ENCODE measurements at regions not wholly inside any gene's neighbourhood (a gene's known extent, or its start where the extent isn't known, plus 50 kb on each side); places are given as distances from the start of the nearest gene placed in this dataset.

GRCh38 chr12:91813701-91814100 lies 331.9 kb downstream of the BTG1 start:
- DNase-seq (ENCODE audit: low read depth in 2 of 2, low spot score in 1 of 2), result no peak

DNA sequence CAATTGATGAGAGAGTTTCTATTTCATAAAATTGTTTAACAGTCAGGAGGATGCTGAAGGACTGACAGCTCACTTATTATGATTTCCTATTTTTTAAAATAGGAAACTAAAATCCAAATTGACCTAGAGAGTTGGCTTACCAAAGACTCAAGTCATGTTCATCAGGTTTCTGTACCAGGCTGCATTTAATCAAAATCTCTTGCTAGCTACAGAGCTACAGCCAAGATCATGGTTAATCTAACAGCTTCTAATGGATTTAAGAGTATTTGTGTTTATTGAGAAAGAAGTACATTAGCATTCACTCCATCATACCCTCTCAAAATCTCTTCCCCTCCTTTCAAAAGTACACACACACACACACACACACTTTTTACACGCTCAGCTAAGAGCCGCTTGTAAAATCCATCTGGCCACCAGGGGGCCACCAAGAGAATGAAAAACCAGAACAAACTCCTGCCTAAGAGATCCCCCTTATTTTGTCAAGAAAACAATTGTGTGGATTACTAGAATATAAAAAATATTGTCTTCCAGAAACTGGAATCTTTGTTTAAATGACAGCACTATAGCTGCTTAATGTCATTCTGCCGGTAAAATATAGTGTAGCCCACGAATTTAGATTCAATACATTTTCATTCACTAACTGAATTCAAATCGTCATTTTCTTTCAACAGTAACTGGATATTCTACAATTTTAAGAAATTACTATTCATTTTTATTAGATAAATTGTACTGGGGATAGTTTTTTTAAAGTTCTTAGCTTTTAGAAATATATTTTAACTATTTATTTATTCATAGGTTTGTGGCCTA lies 334.0 kb downstream of the BTG1 start:
- peak; percentile 53 to 70 for DNase-seq (ENCODE audit: low read depth in 2 of 2, low spot score in 1 of 2)

DNA sequence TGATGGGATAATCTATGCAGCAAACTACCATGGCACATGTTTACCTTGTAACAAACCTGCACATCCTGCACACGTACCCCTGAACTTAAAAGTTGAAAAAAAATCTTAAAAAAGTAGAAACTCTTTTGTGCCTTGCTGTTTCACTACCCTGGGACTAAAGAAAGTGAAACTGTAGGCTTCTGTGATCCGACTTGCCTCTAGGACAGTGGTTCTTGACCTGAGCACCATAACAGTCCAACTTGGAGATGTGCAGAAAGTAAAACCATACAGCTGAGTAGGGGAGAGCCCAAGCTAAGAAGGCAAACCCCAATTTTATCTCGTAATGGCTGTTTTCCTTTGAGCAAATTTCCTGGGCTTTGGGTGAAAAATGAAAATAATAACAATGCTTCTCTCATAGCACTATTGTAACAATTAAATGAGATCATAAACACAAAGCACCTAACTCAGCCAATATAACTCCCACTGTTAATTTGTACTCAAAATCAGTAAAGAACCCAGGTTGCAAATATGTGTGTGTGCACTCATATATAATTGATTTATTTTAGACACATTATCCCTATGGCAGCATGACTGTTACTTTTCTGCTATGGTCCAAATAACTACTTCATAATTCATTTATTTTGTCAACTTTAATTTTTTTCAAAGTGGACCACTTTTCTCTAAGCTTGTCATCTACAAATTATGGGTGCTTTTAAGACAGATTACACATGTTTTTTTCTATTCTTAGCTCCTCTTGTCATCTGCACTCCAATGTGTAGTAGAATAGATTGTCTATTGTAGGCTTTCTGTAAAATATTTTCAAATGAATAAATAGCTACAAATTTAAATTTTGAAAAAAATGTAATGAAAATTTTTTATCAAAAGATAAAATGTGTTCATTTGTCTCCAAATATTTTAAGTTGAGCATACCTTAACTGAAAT lies 334.9 kb downstream of the BTG1 start:
- no peak for DNase-seq (ENCODE audit: low read depth in 2 of 2, low spot score in 1 of 2)

DNA sequence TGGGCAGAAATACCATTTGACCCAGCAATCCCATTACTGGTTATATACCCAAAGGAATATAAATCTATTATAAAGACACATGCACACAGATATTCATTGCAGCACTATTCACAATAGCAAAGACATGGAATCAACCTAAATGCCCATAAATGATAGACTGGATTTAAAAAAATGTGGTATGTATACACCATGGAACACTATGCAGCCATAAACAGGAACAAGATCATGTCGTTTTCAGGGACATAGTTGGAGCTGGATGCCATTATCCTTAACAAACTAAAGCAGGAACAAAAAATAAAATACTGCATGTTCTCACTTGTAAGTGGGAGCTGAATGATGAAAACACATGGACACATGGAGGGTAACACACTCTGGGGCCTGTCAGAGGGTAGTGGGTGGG lies 335.6 kb downstream of the BTG1 start:
- no peak for DNase-seq (ENCODE audit: low read depth in 2 of 2, low spot score in 1 of 2)

DNA sequence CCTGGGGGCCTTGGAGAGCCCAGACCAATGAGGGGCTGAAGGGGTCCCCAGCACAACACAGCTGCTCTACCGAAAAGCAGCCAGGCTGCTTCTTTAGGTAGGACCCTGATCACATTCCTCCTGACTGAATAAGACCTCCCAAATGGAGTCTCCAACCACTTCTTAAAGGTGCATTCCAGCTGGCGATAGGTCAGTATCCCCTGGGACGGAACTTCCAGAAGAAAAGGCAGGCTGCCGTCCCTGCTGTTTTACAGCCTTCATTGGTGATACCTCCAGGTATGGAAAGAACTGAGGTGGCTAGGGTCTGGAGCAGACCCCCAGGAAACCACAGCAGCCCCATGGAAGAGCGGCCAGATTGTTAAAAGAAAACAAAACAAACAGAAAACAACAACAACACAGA lies 340.6 kb downstream of the BTG1 start:
- DNase-seq (ENCODE audit: low read depth in 2 of 2, low spot score in 1 of 2), result no peak

DNA sequence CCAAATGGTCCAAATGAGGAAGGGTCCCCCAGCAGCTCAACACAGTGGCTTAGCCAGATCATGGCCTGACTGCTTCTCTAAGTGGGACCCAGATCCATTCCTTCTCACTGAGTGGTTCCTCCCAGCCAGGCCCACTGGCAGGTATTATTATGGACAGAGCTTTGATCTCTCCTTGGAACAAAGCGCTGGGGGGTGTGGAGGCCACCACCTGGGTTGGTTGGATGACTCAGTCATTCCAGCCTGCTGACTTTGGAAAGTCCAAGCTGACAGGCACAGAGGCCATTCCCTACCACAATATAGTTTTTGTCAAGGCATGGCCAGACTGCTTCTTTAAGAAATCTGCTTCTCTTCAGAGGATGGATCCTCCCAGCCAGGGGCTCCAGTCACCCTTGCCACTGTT lies 341.1 kb downstream of the BTG1 start:
- DNase-seq (ENCODE audit: low read depth in 2 of 2, low spot score in 1 of 2), result no peak

- no peak for DNase-seq (ENCODE audit: low read depth in 2 of 2, low spot score in 1 of 2)
These were observed 344.6 kb downstream of the BTG1 start for GRCh38 chr12:91801048-91801447.

DNA sequence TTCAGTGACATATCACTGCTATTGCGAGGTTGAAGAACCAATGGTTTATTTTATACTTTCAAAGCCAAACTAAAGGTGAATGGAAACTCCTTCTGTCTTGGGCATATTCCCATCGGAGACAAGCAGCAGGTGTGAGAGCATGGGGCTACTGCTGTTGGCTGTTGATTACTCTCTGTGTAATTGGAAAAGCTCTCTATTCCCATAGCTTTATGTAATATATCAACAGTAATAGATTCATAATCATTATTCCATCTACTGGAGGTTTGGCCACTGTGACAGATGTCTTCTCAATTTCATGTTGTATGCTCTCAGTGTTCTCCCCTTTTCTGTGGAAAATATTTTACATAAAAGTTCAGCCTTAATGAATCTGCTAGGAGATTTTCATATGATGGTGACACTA lies 352.0 kb downstream of the BTG1 start:
- no peak for DNase-seq (ENCODE audit: low read depth in 2 of 2, low spot score in 1 of 2)

DNA sequence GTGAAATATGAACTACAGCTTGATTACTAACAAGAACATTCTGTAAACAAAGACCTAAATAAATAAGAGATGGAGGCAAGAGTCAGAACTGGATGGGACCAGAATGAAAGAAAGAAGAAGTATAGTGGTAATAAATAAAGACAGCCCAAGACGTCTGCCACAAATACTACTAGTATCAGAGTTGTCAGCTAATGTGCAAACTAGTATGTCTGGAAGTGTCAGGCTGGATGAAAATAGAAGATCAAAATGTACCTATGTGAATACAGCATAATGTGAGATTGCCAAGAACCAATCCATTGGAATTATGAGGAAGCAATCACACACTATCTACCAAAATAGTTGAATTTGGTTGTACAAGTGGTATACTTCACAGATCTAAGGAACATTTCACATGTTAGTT lies 353.0 kb downstream of the BTG1 start:
- DNase-seq (ENCODE audit: low read depth in 2 of 2, low spot score in 1 of 2), result no peak

DNA sequence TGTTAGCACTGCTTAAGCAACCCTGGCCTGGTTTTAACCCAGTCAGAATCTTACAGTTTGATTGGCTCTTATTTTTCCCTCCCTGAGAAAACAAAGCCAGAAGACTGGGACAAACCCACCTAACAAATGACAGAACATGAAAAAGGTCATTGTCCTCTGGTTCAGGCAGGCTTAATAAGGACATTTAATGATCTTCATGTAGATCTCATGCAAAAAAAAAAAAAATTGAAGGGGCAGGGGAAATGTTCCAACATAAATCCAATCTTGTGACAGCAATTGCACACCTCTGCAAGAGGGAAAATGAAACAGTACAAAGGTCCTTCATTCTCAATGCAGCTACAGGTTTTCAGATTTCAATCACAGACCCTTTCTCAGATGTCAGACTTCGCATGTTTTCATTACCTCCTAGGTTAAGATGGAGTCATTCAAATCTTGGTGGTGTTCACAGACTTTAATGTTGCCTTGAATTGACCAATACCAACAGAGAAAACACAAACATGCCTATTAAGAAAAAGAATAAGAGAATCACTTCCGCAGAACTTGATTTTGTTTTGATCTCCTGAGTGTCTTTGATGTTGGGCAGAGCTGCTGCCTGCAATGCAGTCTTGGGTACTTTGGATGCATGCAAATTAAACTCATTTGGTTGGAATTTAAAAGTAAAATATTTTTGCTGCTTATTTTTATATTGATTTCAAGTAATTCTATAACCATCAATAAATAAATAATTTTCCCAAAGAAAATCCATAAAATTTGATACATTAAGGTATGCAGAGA lies 359.0 kb downstream of the BTG1 start:
- DNase-seq (ENCODE audit: low read depth in 2 of 2, low spot score in 1 of 2), result no peak

GRCh38 chr12:91785655-91786498 lies 359.8 kb downstream of the BTG1 start:
- DNase-seq (ENCODE audit: low read depth in 2 of 2, low spot score in 1 of 2), result no peak

- no peak for DNase-seq (ENCODE audit: low read depth in 2 of 2, low spot score in 1 of 2)
These were observed 364.5 kb downstream of the BTG1 start for GRCh38 chr12:91781114-91781513.

DNA sequence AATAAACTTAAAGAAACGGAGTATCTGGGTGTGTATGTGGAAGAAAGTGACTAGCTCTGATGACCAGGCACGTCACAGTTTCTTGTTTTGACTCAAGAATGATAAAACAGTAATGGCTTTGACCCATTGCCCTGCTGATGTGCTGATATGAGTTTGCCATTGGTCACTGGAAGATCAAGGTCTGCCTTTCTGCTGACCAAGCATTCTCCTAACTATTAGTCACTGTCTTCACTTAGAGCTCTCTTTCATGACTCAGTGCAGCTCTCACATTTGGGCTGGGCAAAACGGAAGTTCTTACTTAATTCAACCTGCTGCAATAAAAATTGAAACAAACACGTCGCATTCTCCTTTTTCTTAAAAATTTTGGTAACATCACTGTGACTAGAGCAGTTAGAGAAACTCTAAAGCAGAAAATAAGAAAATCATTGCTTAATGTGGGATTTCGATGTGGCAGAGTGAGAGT lies 366.7 kb downstream of the BTG1 start:
- peak in 1 of 2 donors; percentile 20 for DNase-seq (ENCODE audit: low read depth in 2 of 2, low spot score in 1 of 2)

- DNase-seq (ENCODE audit: low read depth in 2 of 2, low spot score in 1 of 2), result no peak
These were observed 367.4 kb downstream of the BTG1 start for GRCh38 chr12:91778091-91778832.

GRCh38 chr12:91777268-91777992 lies 368.2 kb downstream of the BTG1 start:
- no peak for DNase-seq (ENCODE audit: low read depth in 2 of 2, low spot score in 1 of 2)

- no peak for DNase-seq (ENCODE audit: low read depth in 2 of 2, low spot score in 1 of 2)
These were observed 371.2 kb downstream of the BTG1 start for GRCh38 chr12:91774434-91774921.

GRCh38 chr12:91773749-91774429 lies 371.8 kb downstream of the BTG1 start:
- DNase-seq (ENCODE audit: low read depth in 2 of 2, low spot score in 1 of 2), result no peak

GRCh38 chr12:91772411-91772810 lies 373.2 kb downstream of the BTG1 start:
- DNase-seq (ENCODE audit: low read depth in 2 of 2, low spot score in 1 of 2), result no peak
